ENCODE measurements at regions not wholly inside any gene's neighbourhood (a gene's known extent, or its start where the extent isn't known, plus 50 kb on each side); places are given as distances from the start of the nearest gene placed in this dataset.

DNA sequence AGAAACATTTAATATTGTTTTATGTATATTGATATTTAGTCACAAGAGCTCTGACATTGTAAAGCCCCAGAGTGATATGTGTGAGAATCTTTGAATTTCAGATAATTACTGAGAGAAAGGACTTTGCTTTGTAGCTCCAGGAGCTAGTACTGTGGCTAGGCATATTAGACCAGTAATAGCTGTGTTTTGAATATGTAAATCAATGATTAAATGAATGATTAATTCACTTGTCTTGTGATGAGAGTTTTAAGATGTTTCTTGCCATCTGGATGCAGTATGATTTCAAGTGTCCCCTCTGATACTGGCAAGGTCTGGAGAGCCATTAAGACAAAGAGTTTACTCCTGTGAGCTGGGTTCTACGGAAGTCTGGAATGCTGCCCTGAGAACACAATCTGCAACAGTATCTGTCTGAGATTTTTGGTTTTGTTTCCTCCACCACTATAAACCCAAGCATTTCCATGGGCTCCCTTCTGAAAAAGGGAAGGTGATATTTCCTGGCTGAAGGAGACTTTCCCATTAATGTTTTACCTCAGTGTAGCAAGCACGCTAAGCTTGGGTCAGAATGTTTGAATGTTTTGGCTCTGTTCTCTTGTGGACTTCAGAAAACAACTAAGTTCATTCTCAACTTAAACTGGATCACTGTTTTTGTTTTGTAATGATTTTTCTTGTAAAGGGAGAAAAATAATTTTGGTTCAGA is 61.3 kb upstream of the BICC1 start:
- TF ChIP-seq, protein P1, sequence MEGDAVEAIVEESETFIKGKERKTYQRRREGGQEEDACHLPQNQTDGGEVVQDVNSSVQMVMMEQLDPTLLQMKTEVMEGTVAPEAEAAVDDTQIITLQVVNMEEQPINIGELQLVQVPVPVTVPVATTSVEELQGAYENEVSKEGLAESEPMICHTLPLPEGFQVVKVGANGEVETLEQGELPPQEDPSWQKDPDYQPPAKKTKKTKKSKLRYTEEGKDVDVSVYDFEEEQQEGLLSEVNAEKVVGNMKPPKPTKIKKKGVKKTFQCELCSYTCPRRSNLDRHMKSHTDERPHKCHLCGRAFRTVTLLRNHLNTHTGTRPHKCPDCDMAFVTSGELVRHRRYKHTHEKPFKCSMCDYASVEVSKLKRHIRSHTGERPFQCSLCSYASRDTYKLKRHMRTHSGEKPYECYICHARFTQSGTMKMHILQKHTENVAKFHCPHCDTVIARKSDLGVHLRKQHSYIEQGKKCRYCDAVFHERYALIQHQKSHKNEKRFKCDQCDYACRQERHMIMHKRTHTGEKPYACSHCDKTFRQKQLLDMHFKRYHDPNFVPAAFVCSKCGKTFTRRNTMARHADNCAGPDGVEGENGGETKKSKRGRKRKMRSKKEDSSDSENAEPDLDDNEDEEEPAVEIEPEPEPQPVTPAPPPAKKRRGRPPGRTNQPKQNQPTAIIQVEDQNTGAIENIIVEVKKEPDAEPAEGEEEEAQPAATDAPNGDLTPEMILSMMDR (IDR thresholded peaks at IDR 0.05) = no peak
- ATAC-seq (ENCODE audit: low FRiP score) = no peak
- DNase-seq (ENCODE audit: low spot score) = no peak

- DNase-seq (ENCODE audit: low spot score) = no peak
- ATAC-seq (ENCODE audit: low FRiP score) = no peak
- TF ChIP-seq, protein P1 (IDR thresholded peaks at IDR 0.05) = no peak
These were observed 59.6 kb upstream of the BICC1 start for GRCh38 chr10:58453105-58453504.

DNA sequence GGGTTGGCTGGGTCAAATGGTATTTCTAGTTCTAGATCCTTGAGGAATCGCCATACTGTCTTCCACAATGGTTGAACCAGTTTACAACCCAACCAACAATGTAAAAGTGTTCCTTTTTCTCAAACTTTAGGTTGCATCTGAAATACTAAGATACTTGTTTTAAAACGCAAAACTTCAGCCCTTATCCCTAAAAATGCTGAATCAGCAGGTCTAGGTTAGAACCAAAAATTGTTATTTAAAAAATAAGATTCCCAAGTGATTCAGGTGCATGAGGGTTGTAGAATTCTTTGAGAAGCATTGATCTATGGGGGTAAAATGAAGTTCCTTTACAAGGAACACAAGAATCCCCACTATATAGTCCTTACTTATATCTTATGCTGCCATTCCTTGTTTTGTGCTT is 56.5 kb upstream of the BICC1 start:
- TF ChIP-seq, protein P1 (IDR thresholded peaks at IDR 0.05) = no peak

GRCh38 chr10:58457761-58458616 is 54.7 kb upstream of the BICC1 start:
- TF ChIP-seq, protein P1 (IDR thresholded peaks at IDR 0.05) = no peak
- ATAC-seq (ENCODE audit: low FRiP score) (peak; percentile 85), DNase-seq (ENCODE audit: low spot score) (no peak)

More for the DNA sequence above, 56.5 kb upstream of the BICC1 start:
- ATAC-seq (ENCODE audit: low FRiP score) (no peak), DNase-seq (ENCODE audit: low spot score) (no peak)

DNA sequence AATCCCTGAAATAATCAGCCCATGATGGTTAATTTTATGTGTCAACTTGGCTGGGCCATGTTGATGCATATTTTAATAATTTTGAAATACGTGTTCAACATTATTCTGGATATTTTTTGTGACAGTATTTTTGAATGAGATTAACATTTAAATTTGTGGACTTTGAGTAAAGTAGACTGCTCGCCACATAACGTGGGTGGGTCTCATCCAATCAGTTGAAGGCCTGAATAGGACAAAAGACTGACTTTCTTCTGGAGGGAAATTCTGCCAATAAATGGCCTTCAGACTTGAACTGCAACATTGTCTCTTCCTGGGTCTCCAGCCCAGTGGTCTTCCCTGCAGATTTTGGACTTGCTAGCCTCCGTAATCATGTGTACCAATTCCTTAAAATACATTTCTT is 53.6 kb upstream of the BICC1 start:
- TF ChIP-seq, protein P1 (IDR thresholded peaks at IDR 0.05) = no peak
- no peak for ATAC-seq (ENCODE audit: low FRiP score)

GRCh38 chr10:58460157-58460556 is 52.5 kb upstream of the BICC1 start:
- TF ChIP-seq, protein P1 (IDR thresholded peaks at IDR 0.05) = no peak
- no peak for DNase-seq (ENCODE audit: low spot score)
- no peak for ATAC-seq (ENCODE audit: low FRiP score)

More for the DNA sequence above, 53.6 kb upstream of the BICC1 start:
- no peak for DNase-seq (ENCODE audit: low spot score)

All from omental fat pad (tissue), 3 donors.